ENCODE measurements at regions not wholly inside any gene's neighbourhood (a gene's known extent, or its start where the extent isn't known, plus 50 kb on each side); places are given as distances from the start of the nearest gene placed in this dataset.

GRCh38 chr5:67476531-67476930 lies 279.9 kb upstream of the CD180 start:
- no peak overlapping the region for H3K27ac Mint-ChIP-seq (ENCODE audit: unreplicated experiment)
- TF ChIP-seq, protein P1, sequence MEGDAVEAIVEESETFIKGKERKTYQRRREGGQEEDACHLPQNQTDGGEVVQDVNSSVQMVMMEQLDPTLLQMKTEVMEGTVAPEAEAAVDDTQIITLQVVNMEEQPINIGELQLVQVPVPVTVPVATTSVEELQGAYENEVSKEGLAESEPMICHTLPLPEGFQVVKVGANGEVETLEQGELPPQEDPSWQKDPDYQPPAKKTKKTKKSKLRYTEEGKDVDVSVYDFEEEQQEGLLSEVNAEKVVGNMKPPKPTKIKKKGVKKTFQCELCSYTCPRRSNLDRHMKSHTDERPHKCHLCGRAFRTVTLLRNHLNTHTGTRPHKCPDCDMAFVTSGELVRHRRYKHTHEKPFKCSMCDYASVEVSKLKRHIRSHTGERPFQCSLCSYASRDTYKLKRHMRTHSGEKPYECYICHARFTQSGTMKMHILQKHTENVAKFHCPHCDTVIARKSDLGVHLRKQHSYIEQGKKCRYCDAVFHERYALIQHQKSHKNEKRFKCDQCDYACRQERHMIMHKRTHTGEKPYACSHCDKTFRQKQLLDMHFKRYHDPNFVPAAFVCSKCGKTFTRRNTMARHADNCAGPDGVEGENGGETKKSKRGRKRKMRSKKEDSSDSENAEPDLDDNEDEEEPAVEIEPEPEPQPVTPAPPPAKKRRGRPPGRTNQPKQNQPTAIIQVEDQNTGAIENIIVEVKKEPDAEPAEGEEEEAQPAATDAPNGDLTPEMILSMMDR (IDR thresholded peaks at IDR 0.05; ENCODE audit: unreplicated experiment), result no peak
- DNase-seq, result no peak
- no peaks in the 10 kb centered on the region for H3K4me1 Mint-ChIP-seq (ENCODE audit: low read depth, unreplicated experiment)
- no peaks in the 10 kb centered on the region for H3K27me3 Mint-ChIP-seq (ENCODE audit: unreplicated experiment)
- intact Hi-C loops (cut with micrococcal nuclease; ENCODE audit: unreplicated experiment), result no loop called here
- no peak overlapping the region for H3K4me3 Mint-ChIP-seq (ENCODE audit: low read depth, unreplicated experiment)
- H3K36me3 Mint-ChIP-seq (ENCODE audit: insufficient read depth, unreplicated experiment), result no peaks in the 10 kb centered on the region
- BruUV-seq (replicated peaks), result no TSS peak
- peaks cover 2% of the 10 kb centered on the region for H3K9me3 Mint-ChIP-seq (ENCODE audit: low read depth, unreplicated experiment)
- CTCF ChIA-PET, result interaction anchor here (0.6 kb wide), 1 partner anchor 25 kb away, joined by 5 read pairs; no protein-coding TSS in a partner anchor

- no TSS peak for BruUV-seq (replicated peaks)
- CTCF ChIA-PET, result no interaction called here
- TF ChIP-seq, protein P1 (IDR thresholded peaks at IDR 0.05; ENCODE audit: unreplicated experiment), result no peak
- Mint-ChIP-seq H3K27me3 (ENCODE audit: unreplicated experiment) (no peaks in the 10 kb centered on the region), H3K27ac (ENCODE audit: unreplicated experiment) (no peak overlapping the region), H3K4me1 (ENCODE audit: low read depth, unreplicated experiment) (no peaks in the 10 kb centered on the region), H3K4me3 (ENCODE audit: low read depth, unreplicated experiment) (no peak overlapping the region), H3K9me3 (ENCODE audit: low read depth, unreplicated experiment) (peaks cover 2% of the 10 kb centered on the region), H3K36me3 (ENCODE audit: insufficient read depth, unreplicated experiment) (no peaks in the 10 kb centered on the region)
- intact Hi-C loops (cut with micrococcal nuclease; ENCODE audit: unreplicated experiment), result no loop called here
- DNase-seq, result no peak
These were observed 278.9 kb upstream of the CD180 start for GRCh38 chr5:67475489-67475888.

GRCh38 chr5:67474597-67475238 lies 278.1 kb upstream of the CD180 start:
- Mint-ChIP-seq H3K27me3 (ENCODE audit: unreplicated experiment) (no peaks in the 10 kb centered on the region), H3K4me3 (ENCODE audit: low read depth, unreplicated experiment) (no peak overlapping the region), H3K36me3 (ENCODE audit: insufficient read depth, unreplicated experiment) (no peaks in the 10 kb centered on the region), H3K4me1 (ENCODE audit: low read depth, unreplicated experiment) (no peaks in the 10 kb centered on the region), H3K9me3 (ENCODE audit: low read depth, unreplicated experiment) (peaks cover 2% of the 10 kb centered on the region), H3K27ac (ENCODE audit: unreplicated experiment) (no peak overlapping the region)
- CTCF ChIA-PET, result no interaction called here
- TF ChIP-seq, protein P1 (IDR thresholded peaks at IDR 0.05; ENCODE audit: unreplicated experiment), result no peak
- intact Hi-C loops (cut with micrococcal nuclease; ENCODE audit: unreplicated experiment), result no loop called here
- DNase-seq, result no peak
- BruUV-seq (replicated peaks), result no TSS peak

DNA sequence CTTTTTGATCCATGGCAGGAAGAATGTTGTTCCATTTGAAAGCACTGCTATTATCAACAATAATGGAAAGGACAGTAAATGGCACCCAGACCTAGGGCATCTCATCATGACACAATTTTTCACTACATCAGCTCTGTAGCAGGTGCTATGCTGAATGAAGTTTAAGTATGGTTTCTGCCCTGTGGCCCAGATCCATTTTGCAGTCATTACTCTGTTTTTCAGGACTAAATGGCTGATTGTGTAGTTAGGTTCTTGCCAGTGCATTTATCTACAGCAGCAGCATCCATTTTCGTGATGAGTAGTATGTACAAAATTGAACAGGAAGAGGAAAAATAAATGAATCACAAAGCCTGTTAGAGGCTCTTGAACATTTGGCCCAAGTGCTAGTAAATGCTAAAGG lies 270.5 kb upstream of the CD180 start:
- Mint-ChIP-seq H3K27me3 (ENCODE audit: unreplicated experiment) (no peaks in the 10 kb centered on the region), H3K4me1 (ENCODE audit: low read depth, unreplicated experiment) (no peaks in the 10 kb centered on the region), H3K4me3 (ENCODE audit: low read depth, unreplicated experiment) (no peak overlapping the region), H3K27ac (ENCODE audit: unreplicated experiment) (no peak overlapping the region), H3K36me3 (ENCODE audit: insufficient read depth, unreplicated experiment) (no peaks in the 10 kb centered on the region), H3K9me3 (ENCODE audit: low read depth, unreplicated experiment) (no peaks in the 10 kb centered on the region)
- no TSS peak for BruUV-seq (replicated peaks)
- CTCF ChIA-PET, result no interaction called here
- TF ChIP-seq, protein P1 (IDR thresholded peaks at IDR 0.05; ENCODE audit: unreplicated experiment), result no peak
- intact Hi-C loops (cut with micrococcal nuclease; ENCODE audit: unreplicated experiment), result no loop called here
- no peak for DNase-seq
